ENCODE measurements at regions not wholly inside any gene's neighbourhood (a gene's known extent, or its start where the extent isn't known, plus 50 kb on each side); places are given as distances from the start of the nearest gene placed in this dataset.

- no peaks in the 10 kb centered on the region for H3K9me3 ChIP-seq
- no peak overlapping the region for H3K4me3 ChIP-seq
- TF ChIP-seq POLR2AphosphoS5 (IDR thresholded peaks at IDR 0.05) (no peak), CTCF (IDR thresholded peaks at IDR 0.05) (no peak), POLR2A (IDR thresholded peaks at IDR 0.05) (no peak)
- no peaks in the 10 kb centered on the region for H3K27me3 ChIP-seq
- H3K27ac ChIP-seq = no peak overlapping the region
- no peak for DNase-seq (ENCODE audit: low spot score in 2 of 2)
- intact Hi-C loops (cut with DNase I; ENCODE audit: low total_unique reads) = no loop called here
- no peaks in the 10 kb centered on the region for H3K4me1 ChIP-seq
- no peaks in the 10 kb centered on the region for H3K36me3 ChIP-seq
These were observed 361.1 kb downstream of the MCTP2 start for GRCh38 chr15:94592495-94592894.

- H3K36me3 ChIP-seq = no peaks in the 10 kb centered on the region
- no peaks in the 10 kb centered on the region for H3K9me3 ChIP-seq
- H3K27me3 ChIP-seq = no peaks in the 10 kb centered on the region
- DNase-seq (ENCODE audit: low spot score in 2 of 2) = no peak
- H3K27ac ChIP-seq = no peak overlapping the region
- intact Hi-C loops (cut with DNase I; ENCODE audit: low total_unique reads) = no loop called here
- H3K4me3 ChIP-seq = no peak overlapping the region
- no peak for TF ChIP-seq POLR2A (IDR thresholded peaks at IDR 0.05)
- TF ChIP-seq CTCF (IDR thresholded peaks at IDR 0.05) = no peak
- no peak for TF ChIP-seq POLR2AphosphoS5 (IDR thresholded peaks at IDR 0.05)
- H3K4me1 ChIP-seq = no peaks in the 10 kb centered on the region
These were observed 365.3 kb downstream of the MCTP2 start for GRCh38 chr15:94596707-94597106.

GRCh38 chr15:94600505-94600904 is 369.1 kb downstream of the MCTP2 start:
- Histone ChIP-seq H3K9me3 (no peaks in the 10 kb centered on the region), H3K36me3 (no peaks in the 10 kb centered on the region), H3K27me3 (no peaks in the 10 kb centered on the region), H3K27ac (no peak overlapping the region), H3K4me1 (no peaks in the 10 kb centered on the region), H3K4me3 (no peak overlapping the region)
- no peak for DNase-seq (ENCODE audit: low spot score in 2 of 2)
- TF ChIP-seq CTCF (IDR thresholded peaks at IDR 0.05) (no peak), POLR2AphosphoS5 (IDR thresholded peaks at IDR 0.05) (no peak), POLR2A (IDR thresholded peaks at IDR 0.05) (no peak)
- intact Hi-C loops (cut with DNase I; ENCODE audit: low total_unique reads) = no loop called here

GRCh38 chr15:94602754-94603470 is 371.6 kb downstream of the MCTP2 start:
- no peaks in the 10 kb centered on the region for H3K9me3 ChIP-seq
- DNase-seq (ENCODE audit: low spot score in 2 of 2) = no peak
- intact Hi-C loops (cut with DNase I; ENCODE audit: low total_unique reads) = no loop called here
- H3K27ac ChIP-seq = no peak overlapping the region
- no peaks in the 10 kb centered on the region for H3K36me3 ChIP-seq
- H3K4me1 ChIP-seq = no peaks in the 10 kb centered on the region
- H3K27me3 ChIP-seq = no peaks in the 10 kb centered on the region
- no peak for TF ChIP-seq POLR2A (IDR thresholded peaks at IDR 0.05)
- TF ChIP-seq POLR2AphosphoS5 (IDR thresholded peaks at IDR 0.05) = no peak
- TF ChIP-seq CTCF (IDR thresholded peaks at IDR 0.05) = no peak
- H3K4me3 ChIP-seq = no peak overlapping the region

GRCh38 chr15:94606286-94606685 is 374.9 kb downstream of the MCTP2 start:
- H3K4me3 ChIP-seq = no peak overlapping the region
- intact Hi-C loops (cut with DNase I; ENCODE audit: low total_unique reads) = no loop called here
- no peaks in the 10 kb centered on the region for H3K4me1 ChIP-seq
- no peaks in the 10 kb centered on the region for H3K27me3 ChIP-seq
- H3K9me3 ChIP-seq = no peaks in the 10 kb centered on the region
- TF ChIP-seq POLR2AphosphoS5 (IDR thresholded peaks at IDR 0.05) (no peak), CTCF (IDR thresholded peaks at IDR 0.05) (no peak), POLR2A (IDR thresholded peaks at IDR 0.05) (no peak)
- no peak for DNase-seq (ENCODE audit: low spot score in 2 of 2)
- no peak overlapping the region for H3K27ac ChIP-seq
- H3K36me3 ChIP-seq = no peaks in the 10 kb centered on the region
